ENCODE measurements at regions not wholly inside any gene's neighbourhood (a gene's known extent, or its start where the extent isn't known, plus 50 kb on each side); places are given as distances from the start of the nearest gene placed in this dataset.
"Not testable (repeated sequence)": the region's sequence is repeated elsewhere in the genome, so short reads cannot be mapped to it uniquely, and the experiment has no call there.

DNA sequence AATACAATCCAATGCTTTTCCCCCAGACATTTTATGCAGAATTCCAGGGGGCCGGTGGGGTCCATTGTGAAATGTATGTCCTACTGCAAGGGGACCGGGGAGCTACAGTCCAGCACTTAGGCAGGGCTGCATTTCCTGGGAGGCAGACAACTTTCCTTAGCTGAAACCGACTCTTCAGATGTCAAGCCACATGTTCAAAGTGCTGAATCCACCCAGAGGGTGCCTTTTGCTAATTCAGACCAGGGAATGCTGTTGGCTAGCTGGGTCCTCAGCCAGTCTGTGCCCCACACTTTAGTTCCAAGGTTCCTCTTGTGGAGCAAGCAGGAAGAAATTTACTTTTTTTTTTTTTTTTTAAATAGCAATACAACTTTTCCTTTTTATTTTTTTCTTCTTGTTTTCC is 219.5 kb upstream of the LRTM1 start:
- no peak for DNase-seq

DNA sequence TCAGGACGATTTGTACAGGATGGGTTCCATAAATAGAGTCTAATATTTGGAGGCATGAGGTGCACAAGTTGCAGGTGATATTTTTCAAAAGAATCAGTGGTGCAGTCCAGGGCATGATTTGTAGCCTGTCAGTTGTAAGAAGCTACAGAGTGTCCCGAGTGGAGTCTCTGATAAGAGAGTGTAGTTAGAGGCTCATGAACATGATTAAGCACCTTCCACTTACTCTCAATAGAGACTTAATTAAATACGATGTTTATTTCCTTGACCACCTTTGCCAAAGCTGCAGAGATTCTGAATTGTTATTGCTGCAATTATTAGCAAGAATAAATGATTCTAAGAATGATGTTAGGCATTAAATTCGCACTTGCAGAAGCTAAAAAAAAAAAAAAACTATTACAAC is 218.4 kb upstream of the LRTM1 start:
- DNase-seq: no peak

DNA sequence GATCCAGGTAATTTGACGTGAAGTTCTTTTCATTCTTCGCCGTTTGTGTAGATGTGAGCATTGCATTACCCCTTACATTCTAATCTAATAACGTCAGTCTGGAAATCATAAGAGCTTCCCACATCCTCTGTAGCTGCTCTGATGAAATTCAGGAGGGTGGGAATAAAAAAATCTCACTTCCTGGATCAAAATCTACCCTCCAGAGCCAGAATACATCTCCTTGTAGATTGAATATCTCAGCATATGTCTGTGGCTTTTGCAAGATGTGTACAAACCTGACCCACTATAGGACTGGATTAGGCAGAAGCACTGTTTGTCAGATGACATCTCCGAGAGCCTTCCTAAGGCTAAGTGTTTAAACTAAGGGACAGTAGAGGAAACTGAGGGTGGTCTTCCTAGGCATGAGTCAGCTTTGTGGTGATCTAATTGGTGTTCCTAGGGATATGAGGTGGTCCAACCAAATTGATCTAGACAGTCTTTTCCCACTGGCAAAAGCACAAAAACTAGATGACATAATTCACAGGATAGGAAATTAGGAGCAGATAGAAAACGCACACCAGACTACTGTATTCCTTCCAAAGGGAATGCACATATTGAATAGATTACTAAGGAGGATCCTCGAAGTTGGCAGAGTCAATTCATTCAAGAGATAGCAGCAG is 216.3 kb upstream of the LRTM1 start:
- DNase-seq: no peak

DNA sequence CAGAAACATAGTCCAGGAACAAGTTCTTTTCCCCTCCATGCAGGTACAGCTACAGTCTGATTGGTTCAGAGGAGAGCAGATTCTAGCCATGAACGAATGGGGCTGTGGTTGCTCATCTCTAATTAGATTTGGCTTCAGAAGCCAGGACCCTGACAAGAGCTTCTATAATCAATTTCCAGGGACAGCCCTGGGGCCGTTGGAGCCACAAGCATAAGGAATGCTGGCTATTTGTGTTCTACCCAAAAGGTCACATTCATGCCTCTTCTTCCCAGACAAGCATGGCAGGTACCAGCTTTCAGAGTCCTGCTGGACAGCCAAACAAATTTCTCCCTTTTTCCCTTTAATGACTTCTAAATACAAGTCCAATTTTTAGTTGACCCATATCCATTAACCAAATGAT is 215.5 kb upstream of the LRTM1 start:
- no peak for DNase-seq

DNA sequence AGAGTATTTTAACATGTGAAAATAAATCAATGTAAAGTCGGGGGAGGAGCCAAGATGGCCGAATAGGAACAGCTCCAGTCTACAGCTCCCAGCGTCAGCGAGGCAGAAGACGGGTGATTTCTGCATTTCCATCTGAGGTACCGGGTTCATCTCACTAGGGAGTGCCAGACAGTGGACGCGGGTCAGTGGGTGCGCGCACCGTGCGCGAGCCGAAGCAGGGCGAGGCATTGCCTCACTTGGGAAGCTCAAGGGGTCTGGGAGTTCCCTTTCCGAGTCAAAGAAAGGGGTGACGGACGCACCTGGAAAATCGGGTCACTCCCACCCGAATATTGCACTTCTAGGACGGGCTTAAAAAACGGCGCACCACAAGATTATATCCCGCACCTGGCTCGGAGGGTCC is 208.4 kb upstream of the LRTM1 start:
- not testable (repeated sequence) for DNase-seq

DNA sequence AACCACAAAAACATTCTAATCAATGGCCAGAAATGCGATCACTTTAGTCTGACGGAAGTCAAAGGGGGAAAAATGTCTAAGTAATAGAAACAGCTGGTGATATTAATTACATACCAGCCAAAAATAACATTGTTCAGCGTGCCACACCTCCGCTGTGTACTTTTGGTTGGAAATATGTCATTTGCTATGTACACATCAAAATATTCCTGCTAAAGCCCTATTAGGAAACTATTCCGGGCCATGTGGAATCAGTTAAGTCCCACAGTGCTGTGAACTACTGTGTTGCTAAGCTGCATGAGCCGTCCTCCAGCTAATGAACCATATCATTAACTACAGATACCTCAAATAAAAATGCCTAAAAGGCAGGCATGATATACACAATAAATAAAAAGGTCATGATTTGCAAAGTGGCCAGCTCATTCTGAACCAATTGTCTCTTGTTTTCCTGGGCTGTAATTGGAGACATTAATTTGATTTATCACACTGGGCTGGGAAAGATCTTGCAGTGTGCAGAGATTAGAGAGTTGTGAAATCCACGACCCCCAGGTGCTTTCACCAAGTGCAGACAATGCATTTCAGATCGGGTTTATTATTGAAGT is 200.5 kb upstream of the LRTM1 start:
- no peak for DNase-seq

DNA sequence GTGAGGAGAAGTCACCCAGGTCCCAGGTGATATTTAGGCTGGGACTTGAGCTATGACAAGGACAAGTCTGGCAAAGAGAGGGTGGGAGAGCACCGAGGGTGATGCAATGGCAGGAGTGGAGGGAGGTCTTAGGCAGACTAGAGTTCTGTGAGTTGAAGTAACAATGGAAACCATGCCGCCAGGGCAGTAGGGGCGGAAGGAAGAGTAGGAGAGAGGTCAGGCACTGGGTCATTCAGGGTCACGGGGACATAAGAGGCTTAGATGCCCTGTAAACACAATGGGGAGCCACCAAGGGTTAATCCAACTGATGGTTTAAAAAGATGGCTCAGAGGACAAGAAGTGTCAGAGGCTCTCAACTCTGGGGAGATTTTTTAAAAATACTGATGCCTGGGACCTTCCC is 199.7 kb upstream of the LRTM1 start:
- DNase-seq: no peak

DNA sequence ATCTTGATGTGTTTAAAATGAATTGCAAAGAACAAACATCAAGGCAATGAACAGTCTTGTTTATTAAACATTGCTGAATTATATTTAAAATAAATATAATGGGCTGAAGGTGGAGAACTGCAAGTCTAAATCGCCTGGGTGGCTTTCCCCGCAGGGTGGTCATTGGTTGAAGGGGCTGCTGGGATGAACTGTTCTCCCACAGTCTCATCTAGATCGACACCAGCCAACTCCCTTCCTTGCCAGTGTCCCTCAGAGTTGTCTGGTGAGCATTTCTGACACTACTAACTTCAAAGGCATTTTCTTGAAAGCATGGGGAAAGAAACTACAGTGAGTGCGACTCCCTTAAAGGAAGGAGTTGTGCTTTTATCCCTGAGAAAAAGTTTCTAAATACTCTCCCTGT is 196.5 kb upstream of the LRTM1 start:
- DNase-seq: no peak
